ENCODE measurements at regions not wholly inside any gene's neighbourhood (a gene's known extent, or its start where the extent isn't known, plus 50 kb on each side); places are given as distances from the start of the nearest gene placed in this dataset.

- no peak overlapping the region for H3K27ac Mint-ChIP-seq
- H3K4me1 Mint-ChIP-seq: peaks cover 2% of the 10 kb centered on the region
- Histone ChIP-seq H3K9me3 (ENCODE audit: control insufficient read depth, low read length) (no peaks in the 10 kb centered on the region), H3K27me3 (ENCODE audit: control insufficient read depth, insufficient read depth, low read length, poor library complexity, severe bottlenecking) (no peaks in the 10 kb centered on the region), H3K36me3 (ENCODE audit: control insufficient read depth, insufficient read depth, low read length) (no peaks in the 10 kb centered on the region), H3K4me3 (ENCODE audit: low read length) (no peak overlapping the region), H3K4me1 (ENCODE audit: control insufficient read depth, insufficient read depth, low read length) (no peaks in the 10 kb centered on the region), H3K27ac (ENCODE audit: low read depth, low read length) (no peak overlapping the region), H3K9ac (ENCODE audit: extremely low read depth, low read length, poor library complexity, severe bottlenecking) (no peak overlapping the region)
- no peak overlapping the region for H3K4me3 Mint-ChIP-seq
- H3K9me3 Mint-ChIP-seq: no peaks in the 10 kb centered on the region
- peaks cover 5% of the 10 kb centered on the region for H3K27me3 Mint-ChIP-seq (ENCODE audit: insufficient read depth)
- no peaks in the 10 kb centered on the region for H3K36me3 Mint-ChIP-seq (ENCODE audit: low read depth)
- TF ChIP-seq CTCF (conservative IDR thresholded peaks at IDR 0.05): no peak
- DNase-seq: no peak
These were observed 59.4 kb upstream of the RAPH1 start for GRCh38 chr2:203594541-203594940.

DNA sequence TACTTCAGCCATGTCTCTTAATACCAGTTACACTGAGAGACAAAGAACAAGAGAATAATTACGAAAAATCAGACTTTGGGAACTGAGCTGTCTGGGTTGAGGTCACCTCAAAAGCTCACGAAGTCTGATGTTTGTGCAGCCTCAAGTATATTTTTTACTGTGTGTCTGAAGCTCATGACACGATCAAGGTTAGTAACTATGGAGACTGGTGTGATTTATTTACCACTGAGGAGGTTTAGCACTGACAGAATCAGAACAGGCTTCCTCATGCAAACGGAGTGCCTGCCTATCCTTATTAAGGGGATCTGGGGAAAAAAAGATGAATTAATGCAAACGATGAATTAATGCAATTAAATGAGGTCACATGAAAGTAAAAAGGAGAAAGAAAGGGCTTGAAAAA lies 61.1 kb upstream of the RAPH1 start:
- DNase-seq: no peak
- no peaks in the 10 kb centered on the region for H3K36me3 ChIP-seq (ENCODE audit: control insufficient read depth, insufficient read depth, low read length)
- H3K9me3 ChIP-seq (ENCODE audit: control insufficient read depth, low read length): no peaks in the 10 kb centered on the region
- WGBS, 2 experiments (ENCODE audit: insufficient coverage in 1 of 2, insufficient read length in 1 of 2): 92 to 94% methylated on average over 4 to 5 of the region's 5 CpGs
- H3K4me1 ChIP-seq (ENCODE audit: control insufficient read depth, insufficient read depth, low read length): no peaks in the 10 kb centered on the region
- Mint-ChIP-seq H3K9me3 (no peaks in the 10 kb centered on the region), H3K27ac (no peak overlapping the region), H3K36me3 (ENCODE audit: low read depth) (no peaks in the 10 kb centered on the region), H3K27me3 (ENCODE audit: insufficient read depth) (peaks cover 5% of the 10 kb centered on the region), H3K4me3 (no peak overlapping the region), H3K4me1 (peaks cover 7% of the 10 kb centered on the region)
- TF ChIP-seq CTCF (conservative IDR thresholded peaks at IDR 0.05): no peak
- H3K9ac ChIP-seq (ENCODE audit: extremely low read depth, low read length, poor library complexity, severe bottlenecking): no peak overlapping the region
- H3K4me3 ChIP-seq (ENCODE audit: low read length): no peak overlapping the region
- no peak overlapping the region for H3K27ac ChIP-seq (ENCODE audit: low read depth, low read length)
- no peaks in the 10 kb centered on the region for H3K27me3 ChIP-seq (ENCODE audit: control insufficient read depth, insufficient read depth, low read length, poor library complexity, severe bottlenecking)

GRCh38 chr2:203599509-203599908 lies 64.4 kb upstream of the RAPH1 start:
- Mint-ChIP-seq H3K9me3 (no peaks in the 10 kb centered on the region), H3K4me1 (peaks cover 9% of the 10 kb centered on the region), H3K27ac (no peak overlapping the region), H3K4me3 (no peak overlapping the region), H3K36me3 (ENCODE audit: low read depth) (no peaks in the 10 kb centered on the region), H3K27me3 (ENCODE audit: insufficient read depth) (peaks cover 15% of the 10 kb centered on the region)
- H3K27me3 ChIP-seq (ENCODE audit: control insufficient read depth, insufficient read depth, low read length, poor library complexity, severe bottlenecking): peaks cover 6% of the 10 kb centered on the region
- no peaks in the 10 kb centered on the region for H3K9me3 ChIP-seq (ENCODE audit: control insufficient read depth, low read length)
- no peak overlapping the region for H3K9ac ChIP-seq (ENCODE audit: extremely low read depth, low read length, poor library complexity, severe bottlenecking)
- DNase-seq: no peak
- H3K36me3 ChIP-seq (ENCODE audit: control insufficient read depth, insufficient read depth, low read length): no peaks in the 10 kb centered on the region
- H3K27ac ChIP-seq (ENCODE audit: low read depth, low read length): no peak overlapping the region
- no peak for TF ChIP-seq CTCF (conservative IDR thresholded peaks at IDR 0.05)
- H3K4me1 ChIP-seq (ENCODE audit: control insufficient read depth, insufficient read depth, low read length): no peaks in the 10 kb centered on the region
- H3K4me3 ChIP-seq (ENCODE audit: low read length): no peak overlapping the region
- 92 to 93% methylated on average over 4 of the region's 4 CpGs for WGBS, 2 experiments (ENCODE audit: insufficient coverage in 1 of 2, insufficient read length in 1 of 2)
